Hepatocyte (in vitro differentiated cells): ENCODE measurements at regions not wholly inside any gene's neighbourhood (a gene's known extent, or its start where the extent isn't known, plus 50 kb on each side); places are given as distances from the start of the nearest gene placed in this dataset.

ENCODE experiments used
- EZH2 ChIP-seq: fragments of 200-600 bp; sonication (generic); IDR thresholded peaks from 2 replicates; pipeline ENCODE4 v1.6.1; 2016; ENCODE audit warnings: antibody characterized with exemption, mild to moderate bottlenecking, borderline replicate concordance
- EZH2phosphoT487 ChIP-seq: fragments of 200-600 bp; sonication (generic); IDR thresholded peaks from one replicate; pipeline ENCODE4 v1.6.1; 2018; ENCODE audit warnings: antibody characterized with exemption, mild to moderate bottlenecking, low read depth, moderate library complexity; ENCODE audit not compliant: unreplicated experiment, severe bottlenecking
- TF ChIP-seq, protein P1 (sequence below): fragments of 200-600 bp; sonication (generic); IDR thresholded peaks from 2 replicates; pipeline ENCODE4 v1.5.1; 2016; ENCODE audit warnings: antibody characterized with exemption, mild to moderate bottlenecking; ENCODE audit not compliant: poor library complexity

DNA sequence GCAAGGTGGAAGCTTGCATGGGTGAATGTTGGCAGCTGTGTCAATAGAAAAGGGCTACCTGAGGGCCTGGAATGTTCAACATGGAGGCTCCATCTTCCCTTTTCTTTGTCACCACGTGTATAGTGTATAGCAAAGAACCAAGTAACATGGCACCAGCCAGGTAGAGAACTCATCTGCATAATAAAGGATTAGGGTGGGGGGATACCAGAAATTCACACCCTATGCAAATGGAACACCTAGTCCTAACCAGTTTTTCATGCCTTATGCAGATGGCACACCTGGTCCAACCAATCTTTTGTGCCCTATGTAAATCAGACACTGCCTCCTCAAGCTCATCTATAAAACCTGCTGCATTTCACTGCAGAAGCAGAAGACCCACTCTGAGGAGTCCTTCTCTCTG is 169.6 kb upstream of the GLRA2 start:
- TF ChIP-seq EZH2phosphoT487 (no peak), EZH2 (no peak)
- TF ChIP-seq, protein P1, sequence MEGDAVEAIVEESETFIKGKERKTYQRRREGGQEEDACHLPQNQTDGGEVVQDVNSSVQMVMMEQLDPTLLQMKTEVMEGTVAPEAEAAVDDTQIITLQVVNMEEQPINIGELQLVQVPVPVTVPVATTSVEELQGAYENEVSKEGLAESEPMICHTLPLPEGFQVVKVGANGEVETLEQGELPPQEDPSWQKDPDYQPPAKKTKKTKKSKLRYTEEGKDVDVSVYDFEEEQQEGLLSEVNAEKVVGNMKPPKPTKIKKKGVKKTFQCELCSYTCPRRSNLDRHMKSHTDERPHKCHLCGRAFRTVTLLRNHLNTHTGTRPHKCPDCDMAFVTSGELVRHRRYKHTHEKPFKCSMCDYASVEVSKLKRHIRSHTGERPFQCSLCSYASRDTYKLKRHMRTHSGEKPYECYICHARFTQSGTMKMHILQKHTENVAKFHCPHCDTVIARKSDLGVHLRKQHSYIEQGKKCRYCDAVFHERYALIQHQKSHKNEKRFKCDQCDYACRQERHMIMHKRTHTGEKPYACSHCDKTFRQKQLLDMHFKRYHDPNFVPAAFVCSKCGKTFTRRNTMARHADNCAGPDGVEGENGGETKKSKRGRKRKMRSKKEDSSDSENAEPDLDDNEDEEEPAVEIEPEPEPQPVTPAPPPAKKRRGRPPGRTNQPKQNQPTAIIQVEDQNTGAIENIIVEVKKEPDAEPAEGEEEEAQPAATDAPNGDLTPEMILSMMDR = no peak
